Thoracic aorta (tissue), 2 donors: ENCODE measurements at regions not wholly inside any gene's neighbourhood (a gene's known extent, or its start where the extent isn't known, plus 50 kb on each side); places are given as distances from the start of the nearest gene placed in this dataset.

ENCODE experiments used
- ATAC-seq: fragments of 150-250 bp; one replicate; pipeline ENCODE4 v1.8.0; 2017; ENCODE audit warnings: low read depth; ENCODE audit not compliant: insufficient number of reproducible peaks, low FRiP score
- DNase-seq: peaks from one replicate; pipeline ENCODE4 v3.0.0-alpha.2; 2020; ENCODE audit warnings: low spot score
- H3K27ac ChIP-seq, 2 donors: fragments of 200-600 bp; sonication (generic); 1 replicate in 1 of 2; 2 replicates in 1 of 2; pipeline ENCODE4 v1.5.1; 2016; ENCODE audit warnings: mild to moderate bottlenecking in 2 of 2, moderate library complexity in 2 of 2
- H3K27me3 ChIP-seq: fragments of 200-600 bp; sonication (generic); replicated peaks from 2 replicates; pipeline ENCODE4 v1.6.0; 2016; ENCODE audit warnings: mild to moderate bottlenecking; ENCODE audit not compliant: insufficient read depth
- H3K36me3 ChIP-seq: fragments of 200-600 bp; sonication (generic); one replicate; pipeline ENCODE4 v1.5.1; 2016
- H3K4me1 ChIP-seq, 2 donors: fragments of 200-600 bp; sonication (generic); 1 replicate in 1 of 2; 2 replicates in 1 of 2; pipeline versions ENCODE4 v1.5.1 to v1.6.0; 2016; ENCODE audit warnings: low read depth in 2 of 2, mild to moderate bottlenecking in 1 of 2; ENCODE audit not compliant: control insufficient read depth in 1 of 2
- H3K4me3 ChIP-seq: fragments of 200-600 bp; sonication (generic); 2 replicates; pipeline ENCODE4 v1.5.1; 2016; ENCODE audit warnings: mild to moderate bottlenecking
- H3K9me3 ChIP-seq: fragments of 200-600 bp; sonication (generic); 2 replicates; pipeline ENCODE4 v1.5.1; 2016
- CTCF ChIP-seq: fragments of 200-600 bp; sonication (generic); IDR thresholded peaks from one replicate; pipeline ENCODE4 v1.5.1; 2019; ENCODE audit warnings: antibody characterized with exemption

GRCh38 chr12:124196236-124196635 lies 98.7 kb upstream of the RFLNA start:
- H3K4me3 ChIP-seq: no peak overlapping the region
- peaks cover 0 to 10% of the 10 kb centered on the region in 2 donors for H3K4me1 ChIP-seq
- H3K27me3 ChIP-seq: no peaks in the 10 kb centered on the region
- H3K36me3 ChIP-seq: no peaks in the 10 kb centered on the region
- TF ChIP-seq CTCF: no peak
- no peak for DNase-seq
- no peak for ATAC-seq
- H3K9me3 ChIP-seq: no peaks in the 10 kb centered on the region
- H3K27ac ChIP-seq: no peak overlapping the region

GRCh38 chr12:124201248-124201647 lies 93.6 kb upstream of the RFLNA start:
- TF ChIP-seq CTCF: no peak
- H3K9me3 ChIP-seq: peaks cover 11% of the 10 kb centered on the region
- no peaks in the 10 kb centered on the region for H3K27me3 ChIP-seq
- H3K4me3 ChIP-seq: no peak overlapping the region
- DNase-seq (no peak), ATAC-seq (no peak)
- H3K4me1 ChIP-seq: no peaks in the 10 kb centered on the region
- no peak overlapping the region for H3K27ac ChIP-seq
- H3K36me3 ChIP-seq: no peaks in the 10 kb centered on the region

DNA sequence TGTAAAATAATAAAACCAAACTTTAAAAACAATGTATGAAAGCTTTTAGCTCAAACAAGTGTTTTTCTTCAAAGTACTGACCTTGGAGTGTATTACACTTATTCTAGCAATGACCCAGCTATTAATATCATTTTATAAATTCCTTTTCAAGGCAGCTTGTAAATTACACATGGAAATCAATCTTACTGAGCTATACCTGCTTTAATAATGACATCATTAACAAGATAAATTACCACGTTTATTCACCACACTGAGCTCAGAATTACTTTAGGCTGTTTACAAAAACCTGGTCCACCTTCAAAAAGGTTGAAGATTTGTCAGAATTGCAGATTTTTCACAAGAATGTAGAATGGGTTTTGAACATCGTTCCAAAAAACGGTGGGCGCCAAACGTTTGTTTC lies 91.7 kb upstream of the RFLNA start:
- DNase-seq: no peak
- no peaks in the 10 kb centered on the region for H3K36me3 ChIP-seq
- H3K4me3 ChIP-seq: no peak overlapping the region
- no peaks in the 10 kb centered on the region for H3K27me3 ChIP-seq
- H3K27ac ChIP-seq: no peak overlapping the region
- peaks cover 11% of the 10 kb centered on the region for H3K9me3 ChIP-seq
- no peaks in the 10 kb centered on the region for H3K4me1 ChIP-seq
- no peak for ATAC-seq
- no peak for TF ChIP-seq CTCF

GRCh38 chr12:124205405-124205804 lies 89.5 kb upstream of the RFLNA start:
- H3K4me3 ChIP-seq: no peak overlapping the region
- peaks cover 11% of the 10 kb centered on the region for H3K9me3 ChIP-seq
- no peaks in the 10 kb centered on the region for H3K27me3 ChIP-seq
- DNase-seq: no peak
- no peak for ATAC-seq
- H3K36me3 ChIP-seq: no peaks in the 10 kb centered on the region
- no peaks in the 10 kb centered on the region for H3K4me1 ChIP-seq
- H3K27ac ChIP-seq: no peak overlapping the region
- no peak for TF ChIP-seq CTCF

DNA sequence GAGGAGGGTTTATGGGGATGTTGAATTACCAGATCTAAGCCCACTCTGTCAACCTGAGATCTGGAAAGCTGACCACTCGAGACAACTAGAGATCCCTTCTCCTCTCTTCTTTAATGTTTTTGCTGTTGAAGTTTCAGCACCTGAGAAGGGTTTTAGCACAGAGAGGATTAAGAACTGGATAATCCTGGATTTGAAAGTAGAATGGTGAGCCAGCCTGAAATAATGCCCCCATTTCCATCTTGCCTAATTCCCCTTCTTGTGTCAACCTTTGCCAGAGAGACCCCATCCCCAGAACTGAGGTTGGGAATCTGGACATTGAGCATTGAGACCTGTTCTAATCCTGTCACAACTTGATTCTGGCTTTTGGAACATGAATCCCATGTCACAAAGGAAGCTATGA lies 87.8 kb upstream of the RFLNA start:
- Histone ChIP-seq H3K27me3 (no peaks in the 10 kb centered on the region), H3K27ac (no peak overlapping the region), H3K9me3 (peaks cover 11% of the 10 kb centered on the region), H3K4me1 (no peaks in the 10 kb centered on the region), H3K36me3 (no peaks in the 10 kb centered on the region), H3K4me3 (no peak overlapping the region)
- TF ChIP-seq CTCF: no peak
- DNase-seq (no peak), ATAC-seq (no peak)
